Breast epithelium (tissue), 4 donors: ENCODE measurements at regions not wholly inside any gene's neighbourhood (a gene's known extent, or its start where the extent isn't known, plus 50 kb on each side); places are given as distances from the start of the nearest gene placed in this dataset.

Experiments used
- DNase-seq, 2 donors: peaks; one replicate each; pipeline ENCODE4 v3.0.0-alpha.2; 2019; ENCODE audit warnings: low spot score in 2 of 2
- H3K27ac ChIP-seq, 2 donors: fragments of 200-600 bp; sonication (generic) in 1 of 2; one replicate each; pipeline ENCODE4 v1.5.1; 2016 to 2019; ENCODE audit warnings: mild to moderate bottlenecking in 1 of 2
- H3K27me3 ChIP-seq, 2 donors: fragments of 200-600 bp; sonication (generic) in 1 of 2; one replicate each; pipeline versions ENCODE4 v1.5.1 to v1.6.0; 2017 to 2019; ENCODE audit warnings: control low read depth in 1 of 2, mild to moderate bottlenecking in 1 of 2
- H3K36me3 ChIP-seq: fragments of 200-600 bp; one replicate; pipeline ENCODE4 v1.5.1; 2019
- H3K4me1 ChIP-seq, 2 donors: fragments of 200-600 bp; sonication (generic); one replicate each; pipeline ENCODE4 v1.5.1; 2016 to 2019; ENCODE audit warnings: control low read depth in 1 of 2
- H3K4me3 ChIP-seq, 3 donors: fragments of 200-600 bp; sonication (generic); 1 replicate in 2 of 3; 2 replicates in 1 of 3; pipeline ENCODE4 v1.5.1; 2016 to 2019; ENCODE audit warnings: mild to moderate bottlenecking in 3 of 3, moderate library complexity in 2 of 3
- H3K9me3 ChIP-seq, 2 donors: fragments of 200-600 bp; sonication (generic) in 1 of 2; one replicate each; pipeline ENCODE4 v1.5.1; 2016 to 2019; ENCODE audit warnings: control low read depth in 1 of 2
- POLR2A ChIP-seq: fragments of 450-650 bp; IDR thresholded peaks from one replicate; pipeline ENCODE4 v1.6.1; 2016; ENCODE audit warnings: antibody characterized with exemption, mild to moderate bottlenecking, moderate library complexity
- POLR2AphosphoS5 ChIP-seq, 3 donors: sonication (generic); formaldehyde crosslinking; IDR thresholded peaks; one replicate each; pipeline ENCODE4 v1.6.1; 2017; ENCODE audit warnings: antibody characterized with exemption in 3 of 3
- intact Hi-C: fragments of 100-400 bp; cut with DNase I; formaldehyde crosslinking; loops from one replicate; pipeline ENCODE4 v1.15.1; 2023; ENCODE audit warnings: low total_unique reads
- TF ChIP-seq, protein P1 (sequence below), 3 donors: fragments of 450-650 bp; IDR thresholded peaks; one replicate each; pipeline ENCODE4 v1.5.1; 2016 to 2017; ENCODE audit warnings: antibody characterized with exemption in 3 of 3, mild to moderate bottlenecking in 3 of 3, moderate library complexity in 3 of 3

DNA sequence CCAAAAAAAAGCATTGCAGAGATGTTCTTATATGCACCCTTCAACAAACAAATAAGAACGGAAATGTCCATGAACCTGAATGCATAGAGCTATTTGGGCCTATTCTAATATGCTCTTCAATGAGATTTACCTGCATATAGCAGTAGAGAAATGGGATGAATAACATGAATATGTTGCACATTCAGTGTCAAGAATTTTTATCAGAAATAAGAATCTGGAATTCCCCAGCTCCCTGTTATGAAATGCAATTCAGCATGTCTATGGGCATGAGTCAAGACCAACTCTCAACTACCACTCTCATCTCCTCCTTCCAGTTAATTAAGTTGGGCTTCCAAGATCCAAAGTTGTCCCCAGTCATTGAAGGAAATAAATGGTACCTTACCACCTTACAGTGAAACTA lies 133.7 kb upstream of the ALCAM start:
- peaks cover 0 to 4% of the 10 kb centered on the region in 2 donors for H3K9me3 ChIP-seq
- TF ChIP-seq POLR2AphosphoS5 (IDR thresholded peaks at IDR 0.05) (no peak), POLR2A (no peak)
- TF ChIP-seq, protein P1, sequence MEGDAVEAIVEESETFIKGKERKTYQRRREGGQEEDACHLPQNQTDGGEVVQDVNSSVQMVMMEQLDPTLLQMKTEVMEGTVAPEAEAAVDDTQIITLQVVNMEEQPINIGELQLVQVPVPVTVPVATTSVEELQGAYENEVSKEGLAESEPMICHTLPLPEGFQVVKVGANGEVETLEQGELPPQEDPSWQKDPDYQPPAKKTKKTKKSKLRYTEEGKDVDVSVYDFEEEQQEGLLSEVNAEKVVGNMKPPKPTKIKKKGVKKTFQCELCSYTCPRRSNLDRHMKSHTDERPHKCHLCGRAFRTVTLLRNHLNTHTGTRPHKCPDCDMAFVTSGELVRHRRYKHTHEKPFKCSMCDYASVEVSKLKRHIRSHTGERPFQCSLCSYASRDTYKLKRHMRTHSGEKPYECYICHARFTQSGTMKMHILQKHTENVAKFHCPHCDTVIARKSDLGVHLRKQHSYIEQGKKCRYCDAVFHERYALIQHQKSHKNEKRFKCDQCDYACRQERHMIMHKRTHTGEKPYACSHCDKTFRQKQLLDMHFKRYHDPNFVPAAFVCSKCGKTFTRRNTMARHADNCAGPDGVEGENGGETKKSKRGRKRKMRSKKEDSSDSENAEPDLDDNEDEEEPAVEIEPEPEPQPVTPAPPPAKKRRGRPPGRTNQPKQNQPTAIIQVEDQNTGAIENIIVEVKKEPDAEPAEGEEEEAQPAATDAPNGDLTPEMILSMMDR (IDR thresholded peaks at IDR 0.05): no peak
- H3K27me3 ChIP-seq: no peaks in the 10 kb centered on the region
- intact Hi-C loops: no loop called here
- no peak overlapping the region for H3K4me3 ChIP-seq
- no peak overlapping the region for H3K27ac ChIP-seq
- H3K36me3 ChIP-seq: no peaks in the 10 kb centered on the region
- DNase-seq: no peak
- no peaks in the 10 kb centered on the region for H3K4me1 ChIP-seq

DNA sequence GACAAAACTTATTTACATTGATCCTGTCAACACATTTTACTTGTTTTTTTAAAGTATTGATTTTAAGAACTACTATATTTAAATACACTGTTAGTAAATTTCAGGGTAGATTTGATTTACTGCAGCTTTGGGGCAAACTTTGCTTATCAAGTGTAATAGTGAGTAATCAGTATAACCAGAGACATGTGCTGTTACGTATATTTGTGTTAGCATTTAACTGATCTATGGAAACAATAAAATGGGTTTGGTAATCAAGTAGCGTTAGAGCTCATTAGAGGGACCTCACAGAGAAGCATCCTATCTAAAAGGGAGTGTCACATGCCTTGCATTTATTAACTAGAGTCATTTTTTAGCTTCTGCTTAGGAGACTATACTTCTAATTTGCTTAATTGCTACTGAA lies 131.5 kb upstream of the ALCAM start:
- TF ChIP-seq, protein P1 (IDR thresholded peaks at IDR 0.05): no peak
- TF ChIP-seq POLR2A: no peak
- TF ChIP-seq POLR2AphosphoS5 (IDR thresholded peaks at IDR 0.05): no peak
- no peak overlapping the region for H3K27ac ChIP-seq
- no peaks in the 10 kb centered on the region for H3K36me3 ChIP-seq
- intact Hi-C loops: no loop called here
- no peaks in the 10 kb centered on the region for H3K4me1 ChIP-seq
- H3K4me3 ChIP-seq: no peak overlapping the region
- H3K9me3 ChIP-seq: no peaks in the 10 kb centered on the region
- no peak for DNase-seq
- no peaks in the 10 kb centered on the region for H3K27me3 ChIP-seq

DNA sequence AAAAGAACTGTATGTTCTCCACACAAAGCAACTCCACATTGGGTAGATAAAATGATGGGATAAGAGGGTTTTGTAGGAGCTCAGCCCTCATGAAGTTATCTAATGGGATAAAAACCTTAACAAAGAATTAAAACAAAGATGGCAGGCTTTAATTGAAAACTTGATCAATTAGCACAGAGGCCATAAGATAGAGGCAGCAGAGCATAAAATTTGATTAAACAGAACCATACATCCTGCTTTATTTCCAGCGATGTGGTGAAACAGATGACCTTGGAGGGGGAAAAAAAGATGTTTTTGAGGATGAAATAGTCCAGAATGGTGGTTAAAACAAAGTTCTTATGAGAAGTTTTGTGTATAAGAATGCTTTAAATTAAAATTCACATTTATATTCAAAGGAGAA lies 130.9 kb upstream of the ALCAM start:
- no peaks in the 10 kb centered on the region for H3K27me3 ChIP-seq
- DNase-seq: no peak
- TF ChIP-seq POLR2A (no peak), POLR2AphosphoS5 (IDR thresholded peaks at IDR 0.05) (no peak)
- TF ChIP-seq, protein P1 (IDR thresholded peaks at IDR 0.05): no peak
- no peak overlapping the region for H3K4me3 ChIP-seq
- H3K27ac ChIP-seq: no peak overlapping the region
- no peaks in the 10 kb centered on the region for H3K4me1 ChIP-seq
- intact Hi-C loops: no loop called here
- no peaks in the 10 kb centered on the region for H3K36me3 ChIP-seq
- H3K9me3 ChIP-seq: no peaks in the 10 kb centered on the region

DNA sequence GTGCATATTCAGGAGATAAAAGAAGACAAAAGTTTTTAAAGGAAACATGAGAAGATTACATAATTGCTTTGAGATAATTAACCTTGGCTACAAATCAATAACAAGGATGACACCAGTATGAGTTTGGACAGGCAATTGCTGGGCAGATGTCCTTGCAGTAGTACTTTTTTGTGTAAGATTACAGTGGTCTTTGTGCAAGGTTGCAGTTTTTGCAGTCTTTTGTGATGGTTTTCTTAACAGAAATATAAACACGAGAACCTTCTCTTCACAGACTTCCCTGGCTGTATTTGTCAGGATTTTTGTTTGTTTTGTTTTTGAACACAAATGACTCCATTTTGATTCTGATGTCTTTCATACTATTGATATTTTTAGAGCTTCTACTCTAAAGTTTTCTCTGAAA lies 128.3 kb upstream of the ALCAM start:
- TF ChIP-seq, protein P1 (IDR thresholded peaks at IDR 0.05): no peak
- TF ChIP-seq POLR2AphosphoS5 (IDR thresholded peaks at IDR 0.05) (no peak), POLR2A (no peak)
- Histone ChIP-seq H3K4me1 (no peaks in the 10 kb centered on the region), H3K36me3 (no peaks in the 10 kb centered on the region), H3K27ac (no peak overlapping the region), H3K27me3 (no peaks in the 10 kb centered on the region), H3K9me3 (no peaks in the 10 kb centered on the region), H3K4me3 (no peak overlapping the region)
- DNase-seq: no peak
- intact Hi-C loops: no loop called here

DNA sequence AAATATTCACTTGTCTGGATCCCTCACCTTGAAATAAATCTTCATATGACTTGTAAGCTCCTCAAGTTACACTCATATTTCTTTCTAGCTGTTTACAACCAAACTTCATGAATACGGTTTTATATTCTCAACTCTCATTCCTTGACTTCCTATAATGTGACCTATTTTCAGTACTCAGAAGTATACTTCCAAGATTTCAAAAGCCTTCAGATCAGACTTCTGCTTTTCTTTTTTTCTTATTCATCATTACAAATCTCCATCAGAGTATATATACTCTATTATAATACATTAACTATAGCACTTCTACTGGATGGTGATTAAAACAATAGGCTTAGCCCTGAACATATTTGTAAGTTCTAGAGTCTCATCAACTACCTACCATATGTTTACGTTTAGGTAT lies 123.6 kb upstream of the ALCAM start:
- Histone ChIP-seq H3K4me1 (no peaks in the 10 kb centered on the region), H3K27ac (no peak overlapping the region)
- TF ChIP-seq POLR2AphosphoS5 (IDR thresholded peaks at IDR 0.05): no peak
- no peak for TF ChIP-seq POLR2A
- TF ChIP-seq, protein P1 (IDR thresholded peaks at IDR 0.05): no peak

More for the DNA sequence above, 123.6 kb upstream of the ALCAM start:
- Histone ChIP-seq H3K36me3 (no peaks in the 10 kb centered on the region), H3K4me3 (no peak overlapping the region), H3K27me3 (no peaks in the 10 kb centered on the region), H3K9me3 (no peaks in the 10 kb centered on the region)
- intact Hi-C loops: loop anchor here (5.0 kb wide), 1 partner anchor 234 kb away; no protein-coding TSS in a partner anchor
- no peak for DNase-seq
